MCF 10A (cell line): ENCODE measurements at regions not wholly inside any gene's neighbourhood (a gene's known extent, or its start where the extent isn't known, plus 50 kb on each side); places are given as distances from the start of the nearest gene placed in this dataset.

Experiments used
- BruUV-seq: library from RNA; stranded (reverse); fragments of 400-500 nt; replicated peaks from 2 replicates; lab custom pipeline; 2021; lab: Mats Ljungman, UMichigan
- CTCF ChIA-PET: fragments of 300-600 bp; sonication (Branson Sonifier 250); formaldehyde crosslinking; extraction: SDS; loops from one replicate; lab custom pipeline; 2021; ENCODE audit warnings: antibody characterized with exemption, inconsistent platforms; lab: Yijun Ruan, JAX
- POLR2A ChIA-PET: fragments of 300-600, 350-650 bp; sonication (Branson Sonifier 250); formaldehyde crosslinking; extraction: SDS; loops from one replicate; lab custom pipeline; 2020; ENCODE audit warnings: antibody characterized with exemption, inconsistent platforms; lab: Yijun Ruan, JAX
- DNase-seq: peaks from one replicate; pipeline ENCODE4 v3.0.0-alpha.2; 2018; ENCODE audit not compliant: unreplicated experiment
- H3K27ac Mint-ChIP-seq: one replicate; pipeline ENCODE4 v1.8.0; 2022; ENCODE audit warnings: mild to moderate bottlenecking, low read depth, mixed read lengths; ENCODE audit not compliant: unreplicated experiment
- H3K27me3 Mint-ChIP-seq: one replicate; pipeline ENCODE4 v1.8.0; 2022; ENCODE audit warnings: mixed read lengths; ENCODE audit not compliant: insufficient read depth, unreplicated experiment
- H3K36me3 Mint-ChIP-seq: one replicate; pipeline ENCODE4 v1.8.0; 2022; ENCODE audit warnings: mild to moderate bottlenecking, moderate library complexity, mixed read lengths; ENCODE audit not compliant: insufficient read depth, unreplicated experiment
- H3K4me1 Mint-ChIP-seq: one replicate; pipeline ENCODE4 v1.8.0; 2022; ENCODE audit warnings: mixed read lengths; ENCODE audit not compliant: insufficient read depth, unreplicated experiment
- H3K4me3 Mint-ChIP-seq: one replicate; pipeline ENCODE4 v1.8.0; 2022; ENCODE audit warnings: mild to moderate bottlenecking, moderate library complexity, mixed read lengths; ENCODE audit not compliant: unreplicated experiment
- H3K9me3 Mint-ChIP-seq: one replicate; pipeline ENCODE4 v1.8.0; 2022; ENCODE audit warnings: mixed read lengths; ENCODE audit not compliant: unreplicated experiment
- CTCF ChIP-seq: fragments of 200-600 bp; IDR thresholded peaks from one replicate; pipeline ENCODE4 v1.8.0; 2022; ENCODE audit warnings: antibody characterized with exemption, mild to moderate bottlenecking; ENCODE audit not compliant: unreplicated experiment
- intact Hi-C: fragments of 100-400 bp; cut with micrococcal nuclease; formaldehyde crosslinking; loops from 2 replicates; pipeline ENCODE4 v1.14.1; 2022

GRCh38 chr10:9068003-9068402 lies 1013.5 kb downstream of the GATA3 start:
- H3K4me1 Mint-ChIP-seq: peaks cover 5% of the 10 kb centered on the region
- TF ChIP-seq CTCF: no peak
- ChIA-PET POLR2A (no interaction called here), CTCF (no interaction called here)
- no peaks in the 10 kb centered on the region for H3K9me3 Mint-ChIP-seq
- H3K4me3 Mint-ChIP-seq: no peak overlapping the region
- intact Hi-C loops: no loop called here
- H3K27me3 Mint-ChIP-seq: no peaks in the 10 kb centered on the region
- no TSS peak for BruUV-seq
- H3K36me3 Mint-ChIP-seq: no peaks in the 10 kb centered on the region
- DNase-seq: no peak
- H3K27ac Mint-ChIP-seq: no peak overlapping the region

GRCh38 chr10:9069136-9069535 lies 1014.6 kb downstream of the GATA3 start:
- peak; percentile 25 for DNase-seq
- intact Hi-C loops: no loop called here
- ChIA-PET POLR2A (interaction anchor here (0.7 kb wide), 2 partner anchors 9 to 13 kb away, joined by 3 read pairs; no protein-coding TSS in a partner anchor), CTCF (interaction anchor here (0.6 to 1.1 kb wide), 3 partner anchors 103 to 204 kb away, joined by 3 read pairs; no protein-coding TSS in a partner anchor)
- H3K9me3 Mint-ChIP-seq: no peaks in the 10 kb centered on the region
- peaks cover 5% of the 10 kb centered on the region for H3K4me1 Mint-ChIP-seq
- BruUV-seq: no TSS peak
- no peaks in the 10 kb centered on the region for H3K36me3 Mint-ChIP-seq
- TF ChIP-seq CTCF: no peak
- no peaks in the 10 kb centered on the region for H3K27me3 Mint-ChIP-seq
- H3K27ac Mint-ChIP-seq: no peak overlapping the region
- no peak overlapping the region for H3K4me3 Mint-ChIP-seq

DNA sequence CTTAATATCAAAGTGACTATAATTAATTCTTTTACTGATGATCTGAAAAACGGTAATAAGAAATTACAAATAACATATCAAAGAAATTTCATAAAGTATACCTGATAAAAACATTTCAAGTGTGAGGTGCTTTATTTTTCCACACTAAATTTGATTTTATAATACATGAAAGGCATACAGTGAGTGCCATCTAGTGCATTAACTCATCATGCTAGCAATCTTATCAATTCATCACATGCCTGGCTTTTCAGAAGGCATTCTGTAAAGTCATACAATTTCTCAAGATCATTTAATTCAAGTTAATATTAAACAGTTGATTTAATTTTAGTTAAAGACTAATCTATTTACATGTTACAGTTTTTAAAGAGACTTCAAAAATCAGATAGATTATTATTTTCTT lies 1020.9 kb downstream of the GATA3 start:
- BruUV-seq: no TSS peak
- TF ChIP-seq CTCF: peak; percentile 14
- DNase-seq: no peak
- H3K4me3 Mint-ChIP-seq: no peak overlapping the region
- H3K9me3 Mint-ChIP-seq: no peaks in the 10 kb centered on the region
- H3K36me3 Mint-ChIP-seq: no peaks in the 10 kb centered on the region
- no peaks in the 10 kb centered on the region for H3K4me1 Mint-ChIP-seq
- no peak overlapping the region for H3K27ac Mint-ChIP-seq
- intact Hi-C loops: loop anchor here (5.0 kb wide), 1 partner anchor 1203 kb away; no protein-coding TSS in a partner anchor
- ChIA-PET CTCF (no interaction called here), POLR2A (no interaction called here)
- no peaks in the 10 kb centered on the region for H3K27me3 Mint-ChIP-seq

DNA sequence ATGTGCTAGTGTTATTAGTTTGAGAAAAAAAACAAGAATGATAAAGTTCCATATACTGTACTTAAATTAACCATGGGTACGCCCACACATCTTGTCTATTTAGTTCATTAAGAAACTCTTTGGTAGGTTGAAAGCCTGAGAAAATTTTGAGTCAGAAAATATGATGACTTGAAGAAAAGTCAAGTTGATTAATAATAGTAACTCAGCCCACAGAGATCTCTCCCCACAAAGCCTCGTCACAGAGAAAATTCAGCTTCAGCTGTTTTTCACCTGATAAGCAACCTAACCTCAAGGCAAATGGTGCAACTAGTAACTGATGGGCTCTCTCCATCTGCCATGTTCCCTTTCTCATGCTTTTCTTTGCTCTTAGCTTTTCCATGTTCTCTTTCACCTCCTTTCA lies 1021.6 kb downstream of the GATA3 start:
- ChIA-PET CTCF (no interaction called here), POLR2A (no interaction called here)
- H3K27me3 Mint-ChIP-seq: no peaks in the 10 kb centered on the region
- no peak for DNase-seq
- no peak overlapping the region for H3K27ac Mint-ChIP-seq
- no peaks in the 10 kb centered on the region for H3K36me3 Mint-ChIP-seq
- H3K9me3 Mint-ChIP-seq: no peaks in the 10 kb centered on the region
- no TSS peak for BruUV-seq
- H3K4me3 Mint-ChIP-seq: no peak overlapping the region
- peaks cover 2% of the 10 kb centered on the region for H3K4me1 Mint-ChIP-seq
- no peak for TF ChIP-seq CTCF
- intact Hi-C loops: loop anchor here (5.0 kb wide), 1 partner anchor 1204 kb away; no protein-coding TSS in a partner anchor
